IMR-90 (cell line): ENCODE measurements at regions not wholly inside any gene's neighbourhood (a gene's known extent, or its start where the extent isn't known, plus 50 kb on each side); places are given as distances from the start of the nearest gene placed in this dataset.

ENCODE experiments used
- MAFK ChIP-seq: IDR thresholded peaks from 2 replicates; pipeline ENCODE4 v1.6.1; 2012; ENCODE audit warnings: low read depth, low read length, improper control_type of control experiment
- POLR2A ChIP-seq: IDR thresholded peaks from 2 replicates; pipeline ENCODE4 v1.6.1; 2012; ENCODE audit warnings: mild to moderate bottlenecking, low read depth, low read length
- RFX5 ChIP-seq: IDR thresholded peaks from 2 replicates; pipeline ENCODE4 v1.8.0; 2012; ENCODE audit warnings: low read depth, mild to moderate bottlenecking, low read length, moderate library complexity
- SMC3 ChIP-seq: fragments of 150-350 bp; IDR thresholded peaks from 2 replicates; pipeline ENCODE4 v1.6.1; 2016; ENCODE audit warnings: low read depth, mild to moderate bottlenecking, antibody characterized with exemption, low read length, moderate library complexity
- TF ChIP-seq, protein P1 (sequence below): conservative IDR thresholded peaks from 2 replicates; pipeline ENCODE4 v1.5.1; 2012; ENCODE audit warnings: mild to moderate bottlenecking, low read depth, low read length, improper control_type of control experiment
- TF ChIP-seq, protein P2 (sequence below): fragments of 150-350 bp; IDR thresholded peaks from 2 replicates; pipeline ENCODE4 v1.6.1; 2017; ENCODE audit warnings: mild to moderate bottlenecking, antibody characterized with exemption, low read length, low read depth

- TF ChIP-seq, protein P1, sequence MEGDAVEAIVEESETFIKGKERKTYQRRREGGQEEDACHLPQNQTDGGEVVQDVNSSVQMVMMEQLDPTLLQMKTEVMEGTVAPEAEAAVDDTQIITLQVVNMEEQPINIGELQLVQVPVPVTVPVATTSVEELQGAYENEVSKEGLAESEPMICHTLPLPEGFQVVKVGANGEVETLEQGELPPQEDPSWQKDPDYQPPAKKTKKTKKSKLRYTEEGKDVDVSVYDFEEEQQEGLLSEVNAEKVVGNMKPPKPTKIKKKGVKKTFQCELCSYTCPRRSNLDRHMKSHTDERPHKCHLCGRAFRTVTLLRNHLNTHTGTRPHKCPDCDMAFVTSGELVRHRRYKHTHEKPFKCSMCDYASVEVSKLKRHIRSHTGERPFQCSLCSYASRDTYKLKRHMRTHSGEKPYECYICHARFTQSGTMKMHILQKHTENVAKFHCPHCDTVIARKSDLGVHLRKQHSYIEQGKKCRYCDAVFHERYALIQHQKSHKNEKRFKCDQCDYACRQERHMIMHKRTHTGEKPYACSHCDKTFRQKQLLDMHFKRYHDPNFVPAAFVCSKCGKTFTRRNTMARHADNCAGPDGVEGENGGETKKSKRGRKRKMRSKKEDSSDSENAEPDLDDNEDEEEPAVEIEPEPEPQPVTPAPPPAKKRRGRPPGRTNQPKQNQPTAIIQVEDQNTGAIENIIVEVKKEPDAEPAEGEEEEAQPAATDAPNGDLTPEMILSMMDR = no peak
- no peak for TF ChIP-seq RFX5
- TF ChIP-seq, protein P2, sequence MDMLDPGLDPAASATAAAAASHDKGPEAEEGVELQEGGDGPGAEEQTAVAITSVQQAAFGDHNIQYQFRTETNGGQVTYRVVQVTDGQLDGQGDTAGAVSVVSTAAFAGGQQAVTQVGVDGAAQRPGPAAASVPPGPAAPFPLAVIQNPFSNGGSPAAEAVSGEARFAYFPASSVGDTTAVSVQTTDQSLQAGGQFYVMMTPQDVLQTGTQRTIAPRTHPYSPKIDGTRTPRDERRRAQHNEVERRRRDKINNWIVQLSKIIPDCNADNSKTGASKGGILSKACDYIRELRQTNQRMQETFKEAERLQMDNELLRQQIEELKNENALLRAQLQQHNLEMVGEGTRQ = no peak
- TF ChIP-seq SMC3 = no peak
- no peak for TF ChIP-seq POLR2A
- TF ChIP-seq MAFK = no peak
Measured at GRCh38 chr14:70269582-70269981, 80.8 kb upstream of the SLC8A3 start.
